ENCODE measurements at regions not wholly inside any gene's neighbourhood (a gene's known extent, or its start where the extent isn't known, plus 50 kb on each side); places are given as distances from the start of the nearest gene placed in this dataset.
"Not testable (repeated sequence)": the region's sequence is repeated elsewhere in the genome, so short reads cannot be mapped to it uniquely, and the experiment has no call there.

DNA sequence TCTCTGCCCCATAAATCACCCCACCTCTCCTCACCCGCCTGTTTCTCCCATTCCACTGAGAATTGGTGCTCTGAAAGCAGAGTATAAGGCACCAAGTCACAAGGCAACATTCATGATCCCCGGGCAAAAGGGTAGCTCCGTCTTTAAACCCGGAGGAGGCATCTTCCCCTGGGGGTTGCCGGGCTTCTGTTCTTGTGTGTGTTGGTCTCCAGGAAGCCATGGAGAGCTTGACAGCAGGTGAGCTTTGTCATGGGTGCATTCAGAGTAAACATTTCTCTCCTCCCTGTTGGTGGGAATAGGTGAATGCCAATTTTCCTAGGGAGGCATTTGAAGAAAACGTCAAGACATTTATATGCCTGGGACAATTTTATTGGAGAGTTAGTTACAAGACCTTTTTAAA is 275.5 kb upstream of the USP9Y start:
- TF ChIP-seq, protein P1, sequence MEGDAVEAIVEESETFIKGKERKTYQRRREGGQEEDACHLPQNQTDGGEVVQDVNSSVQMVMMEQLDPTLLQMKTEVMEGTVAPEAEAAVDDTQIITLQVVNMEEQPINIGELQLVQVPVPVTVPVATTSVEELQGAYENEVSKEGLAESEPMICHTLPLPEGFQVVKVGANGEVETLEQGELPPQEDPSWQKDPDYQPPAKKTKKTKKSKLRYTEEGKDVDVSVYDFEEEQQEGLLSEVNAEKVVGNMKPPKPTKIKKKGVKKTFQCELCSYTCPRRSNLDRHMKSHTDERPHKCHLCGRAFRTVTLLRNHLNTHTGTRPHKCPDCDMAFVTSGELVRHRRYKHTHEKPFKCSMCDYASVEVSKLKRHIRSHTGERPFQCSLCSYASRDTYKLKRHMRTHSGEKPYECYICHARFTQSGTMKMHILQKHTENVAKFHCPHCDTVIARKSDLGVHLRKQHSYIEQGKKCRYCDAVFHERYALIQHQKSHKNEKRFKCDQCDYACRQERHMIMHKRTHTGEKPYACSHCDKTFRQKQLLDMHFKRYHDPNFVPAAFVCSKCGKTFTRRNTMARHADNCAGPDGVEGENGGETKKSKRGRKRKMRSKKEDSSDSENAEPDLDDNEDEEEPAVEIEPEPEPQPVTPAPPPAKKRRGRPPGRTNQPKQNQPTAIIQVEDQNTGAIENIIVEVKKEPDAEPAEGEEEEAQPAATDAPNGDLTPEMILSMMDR (IDR thresholded peaks at IDR 0.05; ENCODE audit: extremely low read depth, missing control alignments): no peak

DNA sequence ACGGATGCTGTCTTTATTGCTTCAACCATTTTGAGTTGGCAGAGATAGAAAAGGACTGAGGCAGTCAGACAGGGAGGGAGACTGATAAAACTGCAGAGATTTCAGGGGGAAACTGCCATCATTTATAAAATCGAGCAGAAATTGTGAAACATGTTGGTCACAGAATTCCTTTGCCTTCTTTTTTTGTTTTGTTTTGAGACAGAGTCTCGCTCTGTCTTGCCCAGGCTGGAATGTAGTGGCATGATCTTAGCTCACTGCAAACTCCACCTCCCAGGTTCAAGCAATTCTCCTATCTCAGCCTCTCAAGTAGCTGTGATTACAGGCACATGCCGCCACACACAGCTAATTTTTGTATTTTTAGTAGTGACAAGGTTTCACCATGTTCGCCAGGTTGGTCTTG is 273.7 kb upstream of the USP9Y start:
- no peak for DNase-seq (ENCODE audit: low spot score)
- TF ChIP-seq, protein P1 (IDR thresholded peaks at IDR 0.05; ENCODE audit: extremely low read depth, missing control alignments): no peak

More for the DNA sequence above, 275.5 kb upstream of the USP9Y start:
- no peak for DNase-seq (ENCODE audit: low spot score)

DNA sequence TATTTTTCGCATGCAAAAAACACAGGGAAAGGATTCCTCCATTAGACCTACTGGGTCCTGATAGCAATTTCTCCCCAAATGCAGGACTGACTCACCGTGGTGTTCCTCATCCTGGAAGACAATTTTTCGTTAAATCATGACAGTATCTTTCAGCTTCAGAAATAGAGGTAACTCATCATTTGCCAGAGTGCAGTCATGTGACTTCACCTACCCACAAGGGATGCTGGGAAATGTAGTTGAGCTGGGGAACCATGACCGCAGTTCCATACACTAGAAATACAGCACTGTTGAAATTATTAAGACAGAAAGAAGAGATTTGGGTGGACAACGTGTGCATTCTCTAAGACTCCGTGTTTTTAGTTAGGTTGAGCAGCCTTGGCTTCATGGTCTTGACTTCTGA is 269.5 kb upstream of the USP9Y start:
- DNase-seq (ENCODE audit: low spot score): no peak
- TF ChIP-seq, protein P1 (IDR thresholded peaks at IDR 0.05; ENCODE audit: extremely low read depth, missing control alignments): no peak

DNA sequence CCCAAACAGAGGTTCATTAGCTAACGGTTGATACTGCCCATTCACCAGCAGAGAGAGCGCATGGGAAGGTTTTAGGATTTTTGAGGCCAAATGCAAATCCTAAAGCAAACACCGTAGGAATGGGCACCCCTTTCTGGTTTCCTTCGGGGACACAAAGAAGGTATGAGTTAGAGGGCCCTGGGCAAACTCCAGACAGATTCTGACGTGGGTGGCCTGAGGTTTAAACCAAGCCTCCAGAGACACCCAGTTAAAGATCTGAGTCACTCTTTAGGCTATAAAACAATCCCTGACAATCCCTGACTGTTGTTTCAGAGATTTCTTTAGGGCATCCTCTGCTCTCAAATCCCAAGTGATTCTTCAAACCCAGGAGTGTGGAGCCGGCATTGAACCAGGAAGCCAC is 262.2 kb upstream of the USP9Y start:
- not testable (repeated sequence) for DNase-seq (ENCODE audit: low spot score)

DNA sequence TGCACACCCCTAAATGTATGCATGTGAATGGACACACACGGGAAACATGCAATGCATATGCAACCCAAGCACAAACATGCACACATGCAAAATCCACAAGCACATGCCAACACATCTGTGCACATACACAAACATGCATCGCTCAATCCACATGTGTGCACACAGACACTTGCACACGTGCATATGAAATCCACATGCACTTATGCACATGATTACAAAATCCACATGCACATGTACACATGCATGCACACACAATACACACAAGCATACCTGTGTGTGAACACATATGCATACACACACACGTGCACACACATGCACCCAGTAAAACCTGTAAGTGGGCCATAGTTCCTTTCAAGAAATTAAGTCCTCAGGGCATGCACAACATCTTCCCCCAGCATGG is 256.8 kb upstream of the USP9Y start:
- no peak for DNase-seq (ENCODE audit: low spot score)
- TF ChIP-seq, protein P1 (IDR thresholded peaks at IDR 0.05; ENCODE audit: extremely low read depth, missing control alignments): no peak

DNA sequence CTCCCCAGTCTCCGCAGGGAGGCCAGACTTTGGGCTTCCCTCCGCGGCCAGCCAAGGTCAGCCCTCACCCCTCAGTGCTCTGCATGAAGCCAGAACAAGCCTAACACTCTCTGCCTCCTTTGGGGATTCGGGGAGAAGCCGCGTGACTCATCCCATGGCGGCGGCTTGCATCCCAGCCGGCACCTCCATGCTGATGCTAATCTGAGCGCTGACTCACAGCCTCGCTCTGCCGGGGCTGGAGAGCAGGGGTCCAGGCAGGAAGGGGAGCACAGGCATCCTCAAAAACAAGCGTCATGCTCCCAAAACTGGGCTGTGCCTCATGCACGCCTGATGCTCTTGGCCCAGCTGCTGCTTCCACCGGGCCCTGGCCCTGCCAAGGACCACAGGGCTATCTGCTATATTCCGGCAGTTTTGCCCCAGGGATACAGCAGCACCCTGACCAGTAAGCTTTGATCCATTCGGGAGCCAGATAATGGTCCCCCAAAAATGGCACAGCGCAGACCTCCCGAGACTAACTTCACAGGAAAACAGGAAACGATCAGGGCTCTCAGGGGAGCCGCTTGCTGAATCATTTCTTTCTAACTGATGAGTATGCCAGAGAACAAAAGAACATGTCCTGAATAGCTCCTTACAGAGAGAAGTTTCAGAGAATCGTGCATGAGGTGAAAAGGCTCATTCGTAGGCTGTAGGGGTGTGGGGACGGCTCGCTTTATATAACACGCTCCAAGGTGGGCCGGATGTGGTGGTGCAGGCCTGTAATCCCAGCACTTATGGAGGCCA is 254.4 kb upstream of the USP9Y start:
- not testable (repeated sequence) for DNase-seq (ENCODE audit: low spot score)

DNA sequence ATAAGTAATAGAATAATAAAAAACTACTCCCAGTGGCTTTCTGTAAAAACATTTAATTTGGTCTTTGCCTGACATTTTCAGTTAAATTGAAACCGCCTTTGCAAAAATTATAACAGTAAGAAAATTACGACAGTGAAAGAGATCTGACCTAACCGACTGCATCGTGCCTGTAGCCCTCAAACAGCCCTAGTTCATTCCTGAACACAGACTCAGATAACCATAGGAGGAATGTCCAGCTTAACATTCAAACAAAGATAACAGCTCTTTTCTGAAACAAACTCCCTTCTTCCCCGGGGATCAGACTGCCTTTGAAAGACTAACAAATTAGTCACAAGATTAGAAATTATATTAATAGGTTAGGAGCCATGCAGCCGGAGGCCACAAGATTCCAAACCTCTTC is 252.5 kb upstream of the USP9Y start:
- DNase-seq (ENCODE audit: low spot score): not testable (repeated sequence)

DNA sequence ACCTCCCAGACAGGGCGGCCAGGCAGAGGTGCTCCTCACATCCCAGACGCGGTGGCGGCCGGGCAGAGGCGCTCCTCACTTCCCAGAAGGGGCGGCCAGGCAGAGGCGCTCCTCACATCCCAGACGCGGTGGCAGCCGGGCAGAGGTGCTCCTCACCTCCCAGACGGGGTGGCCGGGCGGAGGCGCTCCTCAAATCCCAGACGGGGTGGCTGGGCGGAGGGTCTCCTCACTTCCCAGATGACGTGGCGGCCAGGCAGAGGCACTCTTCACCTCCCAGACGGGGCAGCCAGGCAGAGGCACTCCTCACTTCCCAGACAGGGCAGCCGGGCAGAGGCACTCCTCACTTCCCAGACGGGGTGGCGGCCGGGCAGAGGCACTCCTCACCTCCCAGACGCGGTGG is 247.7 kb upstream of the USP9Y start:
- DNase-seq (ENCODE audit: low spot score): not testable (repeated sequence)

DNA sequence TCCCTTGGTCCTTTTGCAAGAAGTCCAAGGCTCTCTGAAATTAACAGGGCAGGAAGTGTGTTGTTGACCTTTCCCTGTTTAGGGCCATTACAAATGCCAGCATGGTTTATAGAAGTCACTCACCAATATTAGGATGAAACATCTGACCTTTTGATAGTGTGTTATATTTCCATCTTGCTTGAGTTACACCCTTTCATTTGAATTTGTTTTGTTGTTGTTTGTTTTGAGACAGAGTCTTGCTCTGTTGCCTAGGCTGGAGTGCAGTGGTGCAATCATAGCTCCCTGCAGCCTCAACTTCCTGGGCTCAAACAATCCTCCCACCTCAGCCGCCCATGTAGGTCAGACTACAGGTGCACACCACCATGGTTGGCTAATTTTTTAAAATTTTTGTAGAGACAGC is 241.1 kb upstream of the USP9Y start:
- TF ChIP-seq, protein P1 (IDR thresholded peaks at IDR 0.05; ENCODE audit: extremely low read depth, missing control alignments): no peak
- no peak for DNase-seq (ENCODE audit: low spot score)

DNA sequence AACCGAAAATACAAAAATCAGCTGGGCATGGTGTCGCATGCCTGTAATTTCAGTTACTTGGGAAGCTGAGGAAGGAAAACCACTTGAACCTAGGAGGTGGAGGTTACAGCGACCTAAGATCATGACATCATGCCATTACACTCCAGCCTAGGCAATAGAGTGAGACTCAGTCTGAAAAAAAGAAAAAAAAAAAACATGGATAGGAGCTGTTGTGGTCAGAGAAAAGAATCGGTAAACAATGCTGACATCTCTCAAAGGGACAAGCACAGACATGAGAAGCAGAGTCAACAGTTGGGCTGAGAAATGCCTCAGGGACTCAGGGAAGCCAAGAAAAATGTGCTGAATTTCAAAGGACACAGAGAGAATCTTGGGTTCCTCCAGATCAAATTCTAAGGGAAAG is 236.9 kb upstream of the USP9Y start:
- no peak for DNase-seq (ENCODE audit: low spot score)
- TF ChIP-seq, protein P1 (IDR thresholded peaks at IDR 0.05; ENCODE audit: extremely low read depth, missing control alignments): no peak

Measured in GM20000 (cell line).